NCI-H1105 (cell line): ENCODE measurements at regions not wholly inside any gene's neighbourhood (a gene's known extent, or its start where the extent isn't known, plus 50 kb on each side); places are given as distances from the start of the nearest gene placed in this dataset.
"Not testable (repeated sequence)": the region's sequence is repeated elsewhere in the genome, so short reads cannot be mapped to it uniquely, and the experiment has no call there.

ENCODE experiments used
- DNase-seq: peaks from one replicate; lab custom pipeline; 2025; lab: John Stamatoyannopoulos, UW

- DNase-seq = no peak
These were observed 50.0 kb downstream of the SOD2 start for GRCh38 chr6:159642995-159643394.

GRCh38 chr6:159642481-159642880, 50.6 kb downstream of the SOD2 start:
- DNase-seq = no peak

GRCh38 chr6:159640722-159641482, 52.1 kb downstream of the SOD2 start:
- DNase-seq = no peak

GRCh38 chr6:159640322-159640721, 52.7 kb downstream of the SOD2 start:
- no peak for DNase-seq

- DNase-seq = peak; percentile 10
These were observed 53.3 kb downstream of the SOD2 start for GRCh38 chr6:159639721-159640120.

- DNase-seq = peak; percentile 4
These were observed 59.8 kb downstream of the SOD2 start for GRCh38 chr6:159633196-159633595.

GRCh38 chr6:159631886-159632285, 61.2 kb downstream of the SOD2 start:
- DNase-seq = no peak

GRCh38 chr6:159627939-159628338, 65.1 kb downstream of the SOD2 start:
- no peak for DNase-seq

GRCh38 chr6:159626506-159626905, 66.5 kb downstream of the SOD2 start:
- DNase-seq = not testable (repeated sequence)

- DNase-seq = no peak
These were observed 69.9 kb downstream of the SOD2 start for GRCh38 chr6:159623156-159623555.

- no peak for DNase-seq
These were observed 72.1 kb downstream of the SOD2 start for GRCh38 chr6:159620947-159621346.

GRCh38 chr6:159617444-159617843, 75.6 kb downstream of the SOD2 start:
- DNase-seq = no peak

GRCh38 chr6:159616456-159616855, 76.6 kb downstream of the SOD2 start:
- DNase-seq = no peak

- DNase-seq = no peak
These were observed 77.1 kb downstream of the SOD2 start for GRCh38 chr6:159615918-159616317.

- DNase-seq = no peak
These were observed 82.2 kb downstream of the SOD2 start for GRCh38 chr6:159610881-159611280.

GRCh38 chr6:159609652-159610178, 83.3 kb downstream of the SOD2 start:
- no peak for DNase-seq

GRCh38 chr6:159608961-159609651, 83.9 kb downstream of the SOD2 start:
- DNase-seq = no peak

GRCh38 chr6:159606786-159607185, 86.3 kb downstream of the SOD2 start:
- DNase-seq = no peak

- DNase-seq = no peak
These were observed 88.5 kb downstream of the SOD2 start for GRCh38 chr6:159604443-159604956.

GRCh38 chr6:159602431-159603041, 90.5 kb downstream of the SOD2 start:
- DNase-seq = no peak

GRCh38 chr6:159601211-159601610, 91.8 kb downstream of the SOD2 start:
- no peak for DNase-seq

- no peak for DNase-seq
These were observed 97.9 kb downstream of the SOD2 start for GRCh38 chr6:159595173-159595572.

- no peak for DNase-seq
These were observed 98.3 kb downstream of the SOD2 start for GRCh38 chr6:159594750-159595117.
